ENCODE measurements at regions not wholly inside any gene's neighbourhood (a gene's known extent, or its start where the extent isn't known, plus 50 kb on each side); places are given as distances from the start of the nearest gene placed in this dataset.

DNA sequence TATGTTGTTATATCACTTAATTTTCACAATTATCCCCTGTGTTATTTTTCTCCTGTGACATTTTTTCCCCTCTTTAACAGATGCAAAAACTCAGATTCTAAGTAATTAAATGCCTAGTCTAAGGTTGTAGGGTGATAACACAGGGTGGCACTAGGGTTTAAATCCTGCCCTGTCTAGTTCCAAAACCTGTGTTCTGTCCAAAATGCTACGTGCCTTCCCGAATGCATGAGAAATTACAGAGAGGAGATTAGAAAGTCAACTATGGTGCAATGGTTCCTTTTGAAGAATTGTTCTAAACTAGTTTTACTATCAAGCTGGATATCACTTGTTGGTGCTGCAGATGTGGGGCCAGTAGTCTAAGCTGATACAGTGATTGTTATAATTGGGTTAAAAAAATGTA is 108.0 kb downstream of the DIPK2A start:
- DNase-seq (ENCODE audit: low spot score): no peak

DNA sequence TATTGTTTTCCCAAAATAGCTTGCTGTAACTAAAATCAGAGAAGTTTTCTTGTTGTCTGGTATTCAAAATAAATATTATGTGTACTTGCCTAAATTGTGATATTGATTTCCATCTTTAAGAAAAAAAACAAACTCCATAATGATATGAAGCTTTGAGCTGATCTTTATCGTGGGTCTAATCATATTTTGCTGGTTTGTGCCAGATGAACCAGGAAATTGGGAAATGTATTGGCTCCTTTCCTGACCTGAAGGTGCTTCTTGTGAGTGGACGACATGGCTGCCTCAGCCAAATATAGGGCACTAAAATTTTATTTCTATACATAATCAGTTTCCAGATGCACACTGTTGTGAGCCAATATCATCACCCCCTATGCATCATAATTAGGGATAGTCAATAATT is 113.3 kb downstream of the DIPK2A start:
- DNase-seq (ENCODE audit: low spot score): no peak

DNA sequence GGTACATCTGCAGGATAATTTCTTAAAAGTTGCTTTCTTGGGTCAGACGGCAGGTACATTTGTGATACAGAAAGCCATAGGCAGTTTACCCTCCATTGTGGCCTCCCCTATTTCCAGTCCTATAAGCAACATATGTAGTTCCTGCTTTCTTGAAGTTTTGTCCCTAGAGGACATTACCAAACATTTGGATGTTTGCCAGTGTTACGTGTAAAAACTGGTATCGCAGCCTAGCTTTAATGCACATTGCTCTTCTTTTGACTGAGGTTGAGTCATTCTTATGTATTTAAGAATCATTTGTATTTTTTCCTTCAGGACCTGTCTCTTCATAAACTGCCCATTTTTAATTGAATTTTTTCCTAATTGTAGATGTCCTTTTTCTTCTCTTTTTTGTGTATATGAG is 114.3 kb downstream of the DIPK2A start:
- no peak for DNase-seq (ENCODE audit: low spot score)

DNA sequence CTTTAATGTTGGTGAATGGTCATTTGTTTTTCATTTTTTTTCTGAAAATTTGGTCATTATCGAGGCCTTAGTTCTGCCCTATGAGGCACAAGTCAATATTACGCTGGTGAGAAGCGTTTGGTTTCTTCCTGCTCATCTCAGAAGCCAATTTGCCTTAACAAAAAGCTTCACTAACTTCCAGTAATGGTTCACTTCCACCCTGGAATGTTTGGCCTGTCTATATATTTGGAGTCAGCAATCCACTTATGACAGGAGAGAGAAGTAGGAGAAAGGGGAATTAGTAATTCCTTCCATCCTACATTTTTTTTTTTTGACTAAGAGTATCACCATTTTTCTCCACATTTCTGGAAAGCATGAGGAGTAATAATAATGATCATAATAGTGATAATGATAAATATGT is 124.4 kb downstream of the DIPK2A start:
- no peak for DNase-seq (ENCODE audit: low spot score)

DNA sequence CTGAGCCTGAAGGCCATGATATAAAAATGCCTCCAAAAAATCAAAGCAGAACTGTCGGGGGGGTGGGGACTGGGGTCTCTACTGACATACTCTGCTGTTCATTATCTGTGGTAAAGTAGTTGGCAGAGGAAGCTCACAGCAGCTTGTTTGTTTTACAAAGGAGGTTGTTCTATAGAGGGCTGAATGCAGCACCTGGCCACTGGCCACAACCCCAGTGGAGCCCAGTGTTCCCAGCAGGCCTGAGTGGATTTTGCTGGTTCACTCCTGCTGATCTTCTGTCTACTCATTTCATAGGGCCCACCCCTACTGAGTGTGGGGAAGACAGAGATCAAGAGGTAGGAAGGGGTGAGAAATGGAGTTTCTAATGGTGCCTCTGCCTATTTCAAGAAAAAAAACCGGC is 125.5 kb downstream of the DIPK2A start:
- DNase-seq (ENCODE audit: low spot score): no peak

DNA sequence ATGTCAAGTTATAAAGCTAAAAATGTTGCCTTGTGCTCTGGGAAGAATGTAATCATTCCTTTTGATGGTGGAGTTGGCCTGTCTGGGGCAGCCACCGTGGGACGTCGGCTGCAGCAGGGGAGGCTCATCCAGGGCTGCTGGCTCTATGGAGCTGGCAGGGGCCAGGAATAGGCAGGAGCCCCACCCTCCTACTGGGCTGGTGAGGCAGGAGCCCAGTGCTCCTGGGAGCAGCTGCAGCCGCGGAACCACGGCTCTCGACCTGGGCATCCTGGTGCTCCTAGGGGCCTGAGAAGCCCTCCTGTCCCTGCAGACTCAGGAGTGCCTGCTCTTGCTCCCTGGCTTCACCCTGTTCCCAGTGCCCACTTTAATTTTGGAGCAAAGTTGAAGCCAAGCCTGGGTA is 127.1 kb downstream of the DIPK2A start:
- DNase-seq (ENCODE audit: low spot score): no peak

DNA sequence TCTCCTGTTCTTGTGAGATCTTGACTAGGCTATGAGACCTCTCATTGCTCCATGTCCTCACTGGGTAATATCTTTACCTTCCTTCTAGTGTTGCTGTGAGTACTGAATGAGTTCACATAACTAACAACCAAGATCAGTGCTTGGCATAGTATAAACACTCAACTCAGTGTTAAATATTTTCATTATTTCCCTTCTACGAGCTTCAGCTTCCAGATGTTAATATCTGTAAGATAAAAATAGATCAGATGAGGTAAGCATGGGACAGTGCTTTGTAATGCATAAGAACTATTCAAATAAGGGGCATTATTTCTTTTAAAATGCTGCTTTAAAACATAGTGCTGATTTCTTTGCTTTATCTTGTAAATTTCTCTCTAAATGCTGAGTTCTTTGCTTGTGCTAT is 130.8 kb downstream of the DIPK2A start:
- DNase-seq (ENCODE audit: low spot score): no peak

DNA sequence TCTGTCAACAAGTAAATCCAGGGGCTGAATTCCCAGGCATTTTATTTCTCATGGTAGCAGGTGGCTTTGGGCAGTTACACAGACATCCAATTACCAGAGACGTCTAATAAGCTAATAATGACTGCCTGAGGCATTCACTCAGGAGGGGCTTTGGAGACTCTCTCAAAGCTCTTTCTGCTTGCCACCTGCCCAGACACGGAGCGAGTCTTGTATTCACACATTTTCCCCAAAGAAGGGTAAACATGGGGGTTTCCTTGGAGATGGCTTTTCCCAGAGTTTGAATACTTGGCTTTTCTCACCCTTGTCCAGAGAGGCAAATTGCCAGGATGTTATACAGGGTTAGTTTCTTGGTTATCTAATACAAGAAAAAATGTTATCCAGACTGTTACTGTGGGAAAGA is 132.6 kb downstream of the DIPK2A start:
- DNase-seq (ENCODE audit: low spot score): no peak

DNA sequence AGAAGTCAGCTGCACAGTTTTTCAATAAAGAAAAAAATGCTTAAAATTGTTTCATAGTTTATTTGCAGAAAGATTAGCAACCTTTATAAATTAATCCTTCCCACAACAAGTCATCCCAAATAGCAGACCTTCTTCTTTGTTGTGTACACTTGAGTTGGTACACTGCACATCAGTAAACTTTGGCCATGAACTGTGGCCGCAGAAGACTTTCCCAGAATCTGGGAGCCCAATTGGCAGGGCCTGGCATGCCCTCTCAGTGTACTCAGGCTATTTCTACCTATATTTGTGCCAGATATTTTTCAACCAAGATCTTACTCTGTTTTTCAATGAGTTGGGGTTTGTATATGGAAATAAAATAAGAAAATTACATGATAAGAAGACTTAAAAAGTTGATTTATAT is 133.1 kb downstream of the DIPK2A start:
- no peak for DNase-seq (ENCODE audit: low spot score)

DNA sequence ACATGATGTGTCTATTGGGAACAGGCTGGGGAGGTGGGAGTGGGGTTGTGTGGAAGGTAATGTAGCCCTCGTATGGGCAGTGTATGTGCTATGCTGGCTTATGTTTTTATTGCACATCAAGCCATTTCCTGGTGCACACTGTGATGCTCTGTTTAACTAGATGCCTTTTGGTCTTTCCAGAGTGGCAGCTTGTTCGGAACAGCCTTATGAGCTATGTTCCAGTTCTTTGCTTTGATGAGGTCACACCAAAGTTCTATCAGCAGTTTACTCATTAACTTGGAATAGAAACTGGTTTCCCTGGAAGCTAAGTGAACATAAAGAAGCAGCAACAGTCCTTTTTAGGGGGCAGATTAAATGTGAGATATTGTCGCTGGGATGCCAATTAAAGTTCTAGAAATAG is 133.9 kb downstream of the DIPK2A start:
- DNase-seq (ENCODE audit: low spot score): no peak

DNA sequence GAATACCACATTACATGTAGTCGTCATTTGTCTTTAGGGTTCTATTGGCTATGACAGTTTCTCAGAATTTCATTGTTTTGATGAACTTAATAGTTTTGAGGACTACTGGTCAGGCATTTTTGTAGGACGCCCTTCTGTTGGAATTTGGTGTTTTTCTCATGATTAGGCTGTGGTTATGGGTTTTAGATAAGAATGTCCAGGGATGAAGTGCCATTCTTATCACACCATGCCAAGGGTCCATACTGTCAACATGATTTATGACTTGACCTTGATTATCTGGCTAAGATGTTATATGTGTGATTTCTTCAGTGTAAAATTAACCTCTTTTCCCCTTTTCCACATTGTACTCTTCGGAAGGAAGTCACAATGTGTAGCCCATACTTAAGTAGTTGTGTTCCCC is 135.3 kb downstream of the DIPK2A start:
- no peak for DNase-seq (ENCODE audit: low spot score)

DNA sequence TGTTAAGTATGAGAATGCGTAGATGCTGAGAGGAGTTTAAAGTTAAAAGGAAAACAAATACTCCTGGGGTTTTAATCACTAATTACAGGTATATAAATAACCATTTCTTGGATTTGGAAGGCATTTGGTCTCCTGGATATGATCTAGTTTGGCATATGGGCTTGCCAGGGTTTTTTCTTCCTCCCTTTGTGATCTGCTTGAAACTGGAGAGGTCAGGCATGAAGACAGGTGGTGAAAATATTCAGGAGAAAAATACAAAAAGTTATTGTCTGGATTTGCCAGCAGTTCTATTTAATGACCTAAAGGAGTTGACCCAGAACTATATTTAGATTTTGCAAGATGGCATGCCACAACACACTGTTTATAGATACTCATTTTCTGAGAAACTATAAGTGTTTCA is 136.3 kb downstream of the DIPK2A start:
- DNase-seq (ENCODE audit: low spot score): no peak

DNA sequence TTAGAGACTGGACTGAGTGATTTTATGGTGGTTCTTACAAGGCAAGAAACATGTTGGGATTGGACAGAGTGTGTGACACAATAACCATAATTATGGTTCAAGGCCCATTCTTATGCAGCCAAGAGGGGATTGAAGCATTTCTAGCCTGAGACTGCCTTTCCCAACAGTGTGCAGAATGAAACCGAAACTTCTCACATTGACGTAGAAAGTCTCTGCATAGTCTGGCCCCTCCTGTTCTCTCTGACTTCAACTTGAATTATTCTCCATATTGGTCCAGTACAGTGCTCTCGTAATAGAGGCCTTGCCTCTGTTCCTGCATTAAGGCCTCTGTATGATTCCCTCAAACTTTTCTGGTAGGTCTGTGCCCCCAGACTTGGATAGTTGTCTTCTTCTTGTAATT is 138.3 kb downstream of the DIPK2A start:
- DNase-seq (ENCODE audit: low spot score): peak; percentile 4

DNA sequence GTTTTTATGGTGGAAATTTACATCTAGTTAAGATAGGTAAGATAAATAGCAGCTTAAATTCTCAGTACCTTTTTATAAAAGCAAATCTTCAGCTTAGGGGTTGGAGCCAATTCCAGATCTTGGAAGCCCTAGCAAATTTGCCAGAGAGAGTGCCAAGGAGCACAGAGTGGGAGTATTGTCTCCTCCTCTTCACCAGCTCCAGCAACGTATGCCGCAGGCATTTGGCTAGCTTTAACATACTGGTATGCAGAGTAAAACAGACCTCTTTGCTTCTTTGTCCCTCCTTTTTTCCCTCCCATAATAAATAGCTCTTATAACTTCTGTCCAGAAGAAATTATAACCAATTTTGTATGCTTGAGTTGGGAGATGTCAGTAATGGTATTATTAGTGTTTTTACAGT is 140.4 kb downstream of the DIPK2A start:
- no peak for DNase-seq (ENCODE audit: low spot score)

DNA sequence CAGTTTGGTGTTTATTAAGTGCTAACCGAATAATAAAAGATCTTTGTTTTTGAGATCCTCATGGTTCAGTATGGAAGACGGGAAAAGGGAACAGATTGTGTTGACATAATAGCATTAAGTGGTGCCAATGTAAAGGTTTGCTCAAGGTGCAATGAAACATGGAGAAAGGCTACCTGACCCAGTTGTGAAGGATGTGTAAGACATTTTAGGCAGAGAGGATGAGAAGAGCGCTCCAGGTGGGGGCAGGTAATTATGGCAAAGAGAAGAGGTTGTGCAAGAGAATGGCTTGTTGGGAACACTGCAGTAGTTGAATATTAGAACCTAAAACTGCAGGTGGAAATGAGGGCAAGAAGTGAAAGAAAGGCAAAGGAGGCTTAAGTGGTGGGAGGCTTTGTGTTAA is 140.8 kb downstream of the DIPK2A start:
- no peak for DNase-seq (ENCODE audit: low spot score)

DNA sequence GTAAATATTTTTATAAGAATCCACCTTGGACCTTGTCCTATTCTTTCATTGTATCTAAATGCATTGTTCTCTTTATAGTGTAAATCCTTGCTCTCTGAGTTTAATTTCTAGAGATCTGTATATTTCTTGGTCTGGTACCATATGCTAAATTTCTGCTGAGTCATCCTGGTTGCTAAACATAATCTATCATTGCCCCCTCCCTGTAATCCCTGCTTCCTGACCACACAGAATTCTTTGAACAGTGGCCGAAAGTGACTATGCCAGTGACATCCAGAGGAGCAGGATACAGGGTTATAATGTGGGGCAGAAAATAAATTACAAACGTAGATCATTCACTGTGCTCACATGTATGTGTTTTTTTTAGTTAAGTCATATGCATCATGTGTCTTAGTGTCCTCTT is 143.1 kb downstream of the DIPK2A start:
- no peak for DNase-seq (ENCODE audit: low spot score)

DNA sequence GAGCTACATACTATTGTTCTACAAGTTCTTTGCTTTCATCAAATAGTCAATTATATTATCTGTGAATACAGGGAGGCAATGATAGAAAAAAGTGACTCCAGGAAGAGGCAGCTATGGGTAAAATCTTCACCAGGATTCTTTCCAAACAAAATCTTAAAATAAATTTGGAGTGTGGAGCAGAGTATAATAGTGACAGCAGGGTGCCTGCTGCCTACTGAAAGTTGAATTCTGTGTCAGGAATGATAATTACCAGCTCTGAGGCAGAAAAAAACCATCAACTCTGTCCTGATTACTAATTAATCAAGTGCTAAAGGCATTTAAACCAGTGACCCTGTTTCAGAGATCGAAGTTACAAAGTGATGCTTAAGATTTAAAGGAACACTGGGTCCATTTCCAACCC is 148.0 kb downstream of the DIPK2A start:
- no peak for DNase-seq (ENCODE audit: low spot score)

DNA sequence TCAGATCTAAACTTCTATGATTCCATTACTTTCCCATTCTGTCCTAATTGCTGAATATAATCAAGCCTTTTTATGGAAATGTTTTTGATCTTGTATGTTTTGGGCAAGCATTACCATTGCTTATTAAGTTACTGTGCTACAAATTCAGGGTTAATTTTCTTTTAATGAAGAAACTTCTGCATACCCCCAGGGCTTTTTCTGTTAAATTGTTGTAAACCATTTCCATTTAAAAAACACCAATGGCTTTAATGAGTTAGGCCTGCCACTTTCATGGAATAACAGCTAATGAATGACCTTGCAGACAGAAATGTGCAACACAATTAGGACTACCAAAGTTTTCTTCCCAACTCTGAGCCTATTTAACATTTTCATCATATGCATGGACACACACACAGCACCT is 150.0 kb downstream of the DIPK2A start:
- DNase-seq (ENCODE audit: low spot score): no peak

DNA sequence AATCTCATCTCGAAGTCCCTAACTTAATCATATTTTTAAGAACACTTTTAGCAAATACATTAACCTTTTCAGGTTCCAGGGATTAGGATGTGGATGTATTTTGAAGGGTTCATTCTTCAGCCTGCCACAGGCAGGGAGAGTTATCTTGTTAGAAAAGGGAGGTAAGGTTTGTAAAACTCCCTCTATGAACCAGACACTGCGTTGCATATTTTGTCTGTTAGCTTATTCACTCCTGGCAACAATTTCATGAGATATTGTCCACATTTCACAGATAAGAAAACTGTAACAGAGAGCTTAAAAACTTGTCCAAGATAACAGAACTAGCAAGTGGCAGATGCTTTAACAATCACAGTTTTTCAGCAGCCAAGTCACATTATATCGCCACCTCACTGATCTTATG is 155.4 kb downstream of the DIPK2A start:
- DNase-seq (ENCODE audit: low spot score): no peak

DNA sequence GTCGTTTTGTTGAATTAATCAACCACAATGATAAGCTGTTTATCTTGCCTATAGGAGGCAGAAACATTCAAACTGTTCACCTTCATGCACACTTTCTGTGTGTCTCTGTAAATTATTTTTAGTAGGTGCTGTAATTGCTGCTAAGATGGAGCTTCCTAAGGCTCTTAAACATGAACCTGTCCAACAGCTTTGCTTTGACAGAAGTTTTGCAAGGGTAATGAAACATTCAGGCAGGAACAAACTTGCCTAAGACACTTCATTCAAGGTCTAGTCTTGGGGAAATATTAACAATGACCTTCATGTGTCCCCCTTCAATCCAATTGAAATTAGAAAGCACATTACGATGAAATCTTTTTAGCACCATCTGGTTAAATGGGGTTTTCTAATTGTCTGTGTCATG is 156.1 kb downstream of the DIPK2A start:
- DNase-seq (ENCODE audit: low spot score): no peak

DNA sequence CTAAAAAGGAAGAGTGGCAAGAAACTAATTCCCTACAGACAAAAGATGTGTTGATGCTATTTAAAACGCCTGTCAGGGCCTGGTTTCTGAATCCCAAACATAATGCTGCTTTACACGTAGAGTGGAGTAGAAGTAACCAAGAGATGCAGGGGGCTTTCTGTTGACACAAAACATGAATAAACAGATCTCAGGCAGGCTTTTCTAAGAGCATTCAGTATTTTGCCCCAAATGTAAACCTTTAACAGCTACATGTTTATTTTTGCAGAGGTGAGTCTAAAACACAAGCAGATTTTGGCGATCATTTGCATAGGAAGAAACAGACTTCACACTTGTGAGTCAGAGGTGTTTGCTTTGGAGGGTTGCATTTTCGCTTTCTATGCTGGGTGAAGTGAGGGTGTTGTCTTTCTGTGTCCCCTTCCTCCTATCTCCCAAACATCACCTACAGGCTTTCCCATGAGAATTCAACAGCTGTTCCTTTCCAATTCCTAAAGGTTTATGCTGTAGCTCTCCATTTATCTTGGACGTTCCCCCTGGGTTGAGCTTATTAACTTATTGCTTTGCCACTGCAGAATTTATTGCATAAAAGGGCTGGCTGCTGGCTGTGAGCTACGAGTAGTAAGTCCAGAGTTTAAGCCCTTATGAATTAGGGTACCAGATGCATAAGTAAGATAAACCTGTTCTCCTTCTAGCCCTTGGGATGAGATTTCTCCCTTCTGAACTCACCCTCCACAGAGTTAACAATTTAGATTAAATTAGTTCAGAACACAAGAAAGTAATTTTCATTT is 156.7 kb downstream of the DIPK2A start:
- no peak for DNase-seq (ENCODE audit: low spot score)

DNA sequence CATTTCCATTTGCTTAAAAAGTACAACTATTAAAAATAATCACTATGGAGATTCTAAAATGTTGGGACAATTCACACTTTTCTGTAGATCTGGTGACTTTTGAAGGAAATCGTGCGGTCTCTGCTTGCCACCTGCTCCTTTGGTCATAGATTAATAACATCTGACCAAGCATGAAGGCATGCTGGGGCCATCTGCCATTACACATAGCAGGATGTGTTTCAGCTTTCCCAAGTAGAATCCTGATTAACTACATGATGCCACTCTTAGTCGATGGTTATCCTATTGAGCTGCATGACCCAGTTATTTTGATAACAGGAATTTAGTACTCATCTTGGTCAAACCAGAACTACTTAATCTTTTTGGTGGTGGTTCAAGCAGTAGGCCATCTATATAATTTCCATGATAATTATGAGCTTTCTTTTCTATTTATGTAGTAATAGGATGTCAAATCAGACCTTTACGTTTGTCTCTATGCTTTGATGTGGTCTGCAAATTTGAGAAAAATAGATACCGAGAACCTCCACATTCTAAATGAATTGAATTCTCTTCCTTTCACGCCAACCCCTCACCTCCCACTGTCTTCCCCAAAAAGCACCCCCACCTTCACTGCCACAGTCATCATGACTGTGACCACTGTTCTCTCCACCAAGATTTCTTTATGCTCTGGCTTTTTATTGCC is 158.1 kb downstream of the DIPK2A start:
- DNase-seq (ENCODE audit: low spot score): no peak

DNA sequence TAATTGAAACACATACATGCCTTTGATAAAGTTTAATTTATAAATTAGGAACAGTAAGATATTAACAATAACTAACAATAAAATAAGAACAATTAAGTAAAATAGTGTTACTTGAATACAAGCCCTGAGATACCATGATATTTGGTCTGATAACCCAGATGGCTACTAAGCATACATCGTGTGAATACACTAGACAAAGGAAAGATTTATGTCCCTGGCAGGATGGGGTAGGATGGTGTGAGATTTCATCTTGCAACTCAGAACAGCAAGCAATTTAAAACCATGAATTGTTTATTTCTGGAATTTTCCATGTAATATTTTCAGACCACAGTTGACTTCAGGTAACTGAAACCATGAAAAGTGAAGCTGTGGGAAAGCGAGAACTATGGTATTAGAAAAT is 169.5 kb downstream of the DIPK2A start:
- DNase-seq (ENCODE audit: low spot score): no peak

DNA sequence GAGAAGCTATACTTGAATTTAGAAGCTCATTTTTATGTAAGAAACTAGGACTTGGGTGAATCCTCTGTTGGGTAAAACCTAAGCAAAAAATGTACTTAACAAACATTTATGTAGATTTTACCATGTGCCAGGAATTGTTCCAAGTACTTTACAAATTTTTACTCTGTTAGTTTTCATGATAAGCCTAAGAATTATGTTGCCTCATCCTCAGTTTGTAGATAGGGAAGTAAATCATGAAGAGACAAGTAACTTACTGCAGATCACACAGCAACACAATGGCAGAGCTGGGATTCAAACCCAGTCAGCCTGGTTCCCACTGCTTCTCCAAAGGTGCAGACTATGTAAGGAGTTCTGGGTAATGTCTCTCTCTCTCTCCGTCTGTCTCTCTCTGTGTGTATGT is 169.9 kb downstream of the DIPK2A start:
- DNase-seq (ENCODE audit: low spot score): no peak
